CD4-positive, alpha-beta T cell (primary cell): ENCODE measurements at regions not wholly inside any gene's neighbourhood (a gene's known extent, or its start where the extent isn't known, plus 50 kb on each side); places are given as distances from the start of the nearest gene placed in this dataset.

Source experiments
- ATAC-seq: fragments of 200-7000 bp; cut with Tn5 transposase; one replicate; pipeline ENCODE4 v1.10.0; 2022; ENCODE audit warnings: mild to moderate bottlenecking; ENCODE audit not compliant: poor library complexity
- CTCF ChIA-PET: fragments of 350-600 bp; sonication (Branson Sonifier 250); formaldehyde crosslinking; loops from one replicate; lab custom pipeline; 2021; ENCODE audit warnings: antibody characterized with exemption, inconsistent platforms; lab: Charles Lee
- POLR2A ChIA-PET: fragments of 350-600 bp; sonication (Branson Sonifier 250); formaldehyde crosslinking; loops from one replicate; lab custom pipeline; 2021; ENCODE audit warnings: antibody characterized with exemption, inconsistent platforms; lab: Charles Lee
- DNase-seq, 14 experiments: peaks; one replicate each; pipeline ENCODE4 v3.0.0-alpha.2; 2013 to 2020; ENCODE audit warnings: mixed read lengths in 2 of 14
- H3K27ac ChIP-seq, 2 donors: one replicate each; pipeline versions ENCODE4 v1.5.1 to v1.7.0; 2013; ENCODE audit warnings: low read length in 2 of 2, low read depth in 1 of 2, mild to moderate bottlenecking in 1 of 2
- H3K27me3 ChIP-seq, 2 experiments: 1 replicate in 1 of 2; 2 replicates in 1 of 2; pipeline versions ENCODE4 v1.6.1 to v1.7.0; 2013; ENCODE audit warnings: low read length in 2 of 2, control low read depth in 1 of 2, mild to moderate bottlenecking in 1 of 2, moderate library complexity in 1 of 2; ENCODE audit not compliant: insufficient read depth in 2 of 2, control insufficient read depth in 1 of 2
- H3K36me3 ChIP-seq: one replicate; pipeline ENCODE4 v1.6.1; 2013; ENCODE audit warnings: low read length, control low read depth; ENCODE audit not compliant: insufficient read depth
- H3K4me1 ChIP-seq: one replicate; pipeline ENCODE4 v1.6.1; 2013; ENCODE audit warnings: low read length, control low read depth; ENCODE audit not compliant: insufficient read depth
- H3K4me3 ChIP-seq: one replicate; pipeline ENCODE4 v1.5.1; 2013; ENCODE audit warnings: mild to moderate bottlenecking, low read length, moderate library complexity
- H3K9me3 ChIP-seq, 2 experiments: 1 replicate in 1 of 2; 2 replicates in 1 of 2; pipeline versions ENCODE4 v1.6.1 to v1.7.0; 2013; ENCODE audit warnings: low read length in 2 of 2, mild to moderate bottlenecking in 2 of 2, control low read depth in 1 of 2, moderate library complexity in 1 of 2; ENCODE audit not compliant: control insufficient read depth in 1 of 2, insufficient read depth in 1 of 2
- H3K27ac Mint-ChIP-seq: one replicate; pipeline ENCODE4 v1.8.0; 2020; ENCODE audit warnings: mixed read lengths
- H3K27me3 Mint-ChIP-seq: one replicate; pipeline ENCODE4 v1.8.0; 2021; ENCODE audit warnings: mixed read lengths
- H3K36me3 Mint-ChIP-seq: one replicate; pipeline ENCODE4 v1.8.0; 2021; ENCODE audit warnings: low read depth, mixed read lengths
- H3K4me1 Mint-ChIP-seq: one replicate; pipeline ENCODE4 v1.8.0; 2021; ENCODE audit warnings: low read depth, mixed read lengths
- H3K4me3 Mint-ChIP-seq: one replicate; pipeline ENCODE4 v1.8.0; 2020; ENCODE audit warnings: mild to moderate bottlenecking, mixed read lengths
- H3K9me3 Mint-ChIP-seq: one replicate; pipeline ENCODE4 v1.8.0; 2020; ENCODE audit warnings: mixed read lengths
- CTCF ChIP-seq: fragments of 200-600 bp; IDR thresholded peaks from one replicate; pipeline ENCODE4 v1.8.0; 2022; ENCODE audit warnings: antibody characterized with exemption, mild to moderate bottlenecking
- intact Hi-C, 2 experiments: fragments of 100-400 bp; cut with DNase I in 1 of 2; cut with micrococcal nuclease in 1 of 2; formaldehyde crosslinking; loops; one replicate each; pipeline versions ENCODE4 v1.15.1 to v1.9.0; 2023 to 2025; cut with DNase I, micrococcal nuclease

GRCh38 chr6:130298258-130298657 lies 67.6 kb upstream of the TMEM200A start:
- no peak for ATAC-seq
- Histone ChIP-seq H3K4me1 (no peaks in the 10 kb centered on the region), H3K4me3 (no peak overlapping the region), H3K27ac (no peak overlapping the region), H3K36me3 (no peaks in the 10 kb centered on the region), H3K9me3 (no peaks in the 10 kb centered on the region), H3K27me3 (no peaks in the 10 kb centered on the region)
- Mint-ChIP-seq H3K4me3 (no peak overlapping the region), H3K27me3 (no peaks in the 10 kb centered on the region), H3K27ac (no peak overlapping the region), H3K9me3 (no peaks in the 10 kb centered on the region), H3K4me1 (no peaks in the 10 kb centered on the region), H3K36me3 (no peaks in the 10 kb centered on the region)
- no peak for TF ChIP-seq CTCF
- intact Hi-C loops: no loop called here
- POLR2A ChIA-PET: no interaction called here
- no peak for DNase-seq
- CTCF ChIA-PET: no interaction called here

GRCh38 chr6:130296854-130297253 lies 69.0 kb upstream of the TMEM200A start:
- CTCF ChIA-PET: no interaction called here

GRCh38 chr6:130293800-130294199 lies 71.0 kb upstream of the SAMD3 start:
- Histone ChIP-seq H3K27me3 (no peaks in the 10 kb centered on the region), H3K36me3 (no peaks in the 10 kb centered on the region), H3K27ac (no peak overlapping the region), H3K4me3 (no peak overlapping the region), H3K9me3 (no peaks in the 10 kb centered on the region), H3K4me1 (no peaks in the 10 kb centered on the region)
- Mint-ChIP-seq H3K4me3 (no peak overlapping the region), H3K4me1 (no peaks in the 10 kb centered on the region), H3K9me3 (no peaks in the 10 kb centered on the region), H3K27me3 (no peaks in the 10 kb centered on the region), H3K27ac (no peak overlapping the region), H3K36me3 (no peaks in the 10 kb centered on the region)
- intact Hi-C loops: loop anchor here in 1 of 2 experiments (1.0 kb wide), 1 partner anchor 550 kb away; no protein-coding TSS in a partner anchor
- POLR2A ChIA-PET: no interaction called here
- ATAC-seq (peak; percentile 68), DNase-seq (peak in 9 of 14 experiments; percentile 7 to 68 (median 18))
- CTCF ChIA-PET: no interaction called here
- TF ChIP-seq CTCF: peak; percentile 56

More at GRCh38 chr6:130296854-130297253, 69.0 kb upstream of the TMEM200A start:
- H3K4me3 ChIP-seq: no peak overlapping the region
- no peaks in the 10 kb centered on the region for H3K9me3 ChIP-seq
- no peaks in the 10 kb centered on the region for H3K27me3 ChIP-seq
- H3K36me3 Mint-ChIP-seq: no peaks in the 10 kb centered on the region
- ATAC-seq (no peak), DNase-seq (no peak)
- H3K27me3 Mint-ChIP-seq: no peaks in the 10 kb centered on the region
- no peak overlapping the region for H3K27ac Mint-ChIP-seq
- POLR2A ChIA-PET: no interaction called here
- H3K4me3 Mint-ChIP-seq: no peak overlapping the region
- no peaks in the 10 kb centered on the region for H3K4me1 ChIP-seq
- no peak for TF ChIP-seq CTCF
- no peaks in the 10 kb centered on the region for H3K36me3 ChIP-seq
- no peaks in the 10 kb centered on the region for H3K9me3 Mint-ChIP-seq
- no peaks in the 10 kb centered on the region for H3K4me1 Mint-ChIP-seq
- intact Hi-C loops: no loop called here
- no peak overlapping the region for H3K27ac ChIP-seq
